ENCODE measurements at regions not wholly inside any gene's neighbourhood (a gene's known extent, or its start where the extent isn't known, plus 50 kb on each side); places are given as distances from the start of the nearest gene placed in this dataset.

- TF ChIP-seq CTCF (IDR thresholded peaks at IDR 0.05; ENCODE audit: poor library complexity) (no peak), EZH2 (IDR thresholded peaks at IDR 0.05; ENCODE audit: borderline replicate concordance) (no peak)
These were observed 234.4 kb downstream of the SOCS6 start for GRCh38 chr18:70523035-70523791.
